CD4-positive, alpha-beta T cell (primary cell): ENCODE measurements at regions not wholly inside any gene's neighbourhood (a gene's known extent, or its start where the extent isn't known, plus 50 kb on each side); places are given as distances from the start of the nearest gene placed in this dataset.

Experiments used
- ATAC-seq: fragments of 200-7000 bp; cut with Tn5 transposase; one replicate; pipeline ENCODE4 v1.10.0; 2022; ENCODE audit warnings: mild to moderate bottlenecking; ENCODE audit not compliant: poor library complexity
- CTCF ChIA-PET: fragments of 350-600 bp; sonication (Branson Sonifier 250); formaldehyde crosslinking; loops from one replicate; lab custom pipeline; 2021; ENCODE audit warnings: antibody characterized with exemption, inconsistent platforms; lab: Charles Lee
- POLR2A ChIA-PET: fragments of 350-600 bp; sonication (Branson Sonifier 250); formaldehyde crosslinking; loops from one replicate; lab custom pipeline; 2021; ENCODE audit warnings: antibody characterized with exemption, inconsistent platforms; lab: Charles Lee
- DNase-seq, 14 experiments: peaks; one replicate each; pipeline ENCODE4 v3.0.0-alpha.2; 2013 to 2020; ENCODE audit warnings: mixed read lengths in 2 of 14
- H3K27ac ChIP-seq, 2 donors: one replicate each; pipeline versions ENCODE4 v1.5.1 to v1.7.0; 2013; ENCODE audit warnings: low read length in 2 of 2, low read depth in 1 of 2, mild to moderate bottlenecking in 1 of 2
- H3K27me3 ChIP-seq, 2 experiments: 1 replicate in 1 of 2; 2 replicates in 1 of 2; pipeline versions ENCODE4 v1.6.1 to v1.7.0; 2013; ENCODE audit warnings: low read length in 2 of 2, control low read depth in 1 of 2, mild to moderate bottlenecking in 1 of 2, moderate library complexity in 1 of 2; ENCODE audit not compliant: insufficient read depth in 2 of 2, control insufficient read depth in 1 of 2
- H3K36me3 ChIP-seq: one replicate; pipeline ENCODE4 v1.6.1; 2013; ENCODE audit warnings: low read length, control low read depth; ENCODE audit not compliant: insufficient read depth
- H3K4me1 ChIP-seq: one replicate; pipeline ENCODE4 v1.6.1; 2013; ENCODE audit warnings: low read length, control low read depth; ENCODE audit not compliant: insufficient read depth
- H3K4me3 ChIP-seq: one replicate; pipeline ENCODE4 v1.5.1; 2013; ENCODE audit warnings: mild to moderate bottlenecking, low read length, moderate library complexity
- H3K9me3 ChIP-seq, 2 experiments: 1 replicate in 1 of 2; 2 replicates in 1 of 2; pipeline versions ENCODE4 v1.6.1 to v1.7.0; 2013; ENCODE audit warnings: low read length in 2 of 2, mild to moderate bottlenecking in 2 of 2, control low read depth in 1 of 2, moderate library complexity in 1 of 2; ENCODE audit not compliant: control insufficient read depth in 1 of 2, insufficient read depth in 1 of 2
- H3K27ac Mint-ChIP-seq: one replicate; pipeline ENCODE4 v1.8.0; 2020; ENCODE audit warnings: mixed read lengths
- H3K27me3 Mint-ChIP-seq: one replicate; pipeline ENCODE4 v1.8.0; 2021; ENCODE audit warnings: mixed read lengths
- H3K36me3 Mint-ChIP-seq: one replicate; pipeline ENCODE4 v1.8.0; 2021; ENCODE audit warnings: low read depth, mixed read lengths
- H3K4me1 Mint-ChIP-seq: one replicate; pipeline ENCODE4 v1.8.0; 2021; ENCODE audit warnings: low read depth, mixed read lengths
- H3K4me3 Mint-ChIP-seq: one replicate; pipeline ENCODE4 v1.8.0; 2020; ENCODE audit warnings: mild to moderate bottlenecking, mixed read lengths
- H3K9me3 Mint-ChIP-seq: one replicate; pipeline ENCODE4 v1.8.0; 2020; ENCODE audit warnings: mixed read lengths
- CTCF ChIP-seq: fragments of 200-600 bp; IDR thresholded peaks from one replicate; pipeline ENCODE4 v1.8.0; 2022; ENCODE audit warnings: antibody characterized with exemption, mild to moderate bottlenecking
- intact Hi-C, 2 experiments: fragments of 100-400 bp; cut with DNase I in 1 of 2; cut with micrococcal nuclease in 1 of 2; formaldehyde crosslinking; loops; one replicate each; pipeline versions ENCODE4 v1.15.1 to v1.9.0; 2023 to 2025; cut with DNase I, micrococcal nuclease

DNA sequence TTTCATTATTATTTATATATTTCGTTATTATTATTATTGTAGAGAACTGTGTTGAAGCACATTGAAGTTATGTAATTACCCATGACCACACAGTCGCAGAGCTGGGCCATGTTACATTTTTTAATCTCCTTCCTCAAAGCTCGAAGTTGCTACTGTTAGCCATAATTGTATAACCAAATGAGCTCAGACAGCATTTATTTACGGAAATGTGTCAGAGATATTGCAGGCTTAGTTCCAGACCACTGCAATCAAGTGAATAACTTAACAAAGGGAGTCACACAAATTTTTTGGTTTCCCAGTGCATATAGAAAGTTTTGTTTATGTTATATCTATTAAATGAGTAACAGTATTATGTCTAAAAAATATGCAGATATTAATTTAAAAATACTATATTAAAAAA lies 147.1 kb upstream of the SLITRK1 start:
- no peaks in the 10 kb centered on the region for H3K27me3 ChIP-seq
- ChIA-PET POLR2A (no interaction called here), CTCF (no interaction called here)
- DNase-seq, result no peak
- H3K27ac ChIP-seq, result no peak overlapping the region
- no peak for TF ChIP-seq CTCF
- Mint-ChIP-seq H3K36me3 (no peaks in the 10 kb centered on the region), H3K27ac (no peak overlapping the region), H3K4me1 (no peaks in the 10 kb centered on the region), H3K9me3 (no peaks in the 10 kb centered on the region), H3K4me3 (no peak overlapping the region), H3K27me3 (no peaks in the 10 kb centered on the region)
- no peaks in the 10 kb centered on the region for H3K4me1 ChIP-seq
- ATAC-seq, result no peak
- H3K9me3 ChIP-seq, result peaks cover 0 to 3% of the 10 kb centered on the region in 2 experiments
- intact Hi-C loops, result no loop called here
- no peak overlapping the region for H3K4me3 ChIP-seq
- no peaks in the 10 kb centered on the region for H3K36me3 ChIP-seq

- TF ChIP-seq CTCF, result no peak
- intact Hi-C loops, result no loop called here
- Histone ChIP-seq H3K27me3 (no peaks in the 10 kb centered on the region), H3K4me3 (no peak overlapping the region), H3K4me1 (no peaks in the 10 kb centered on the region), H3K27ac (no peak overlapping the region), H3K36me3 (no peaks in the 10 kb centered on the region), H3K9me3 (peaks cover 0 to 3% of the 10 kb centered on the region in 2 experiments)
- no peak for ATAC-seq
- no peak for DNase-seq
- H3K4me1 Mint-ChIP-seq, result no peaks in the 10 kb centered on the region
- no peaks in the 10 kb centered on the region for H3K9me3 Mint-ChIP-seq
- no peaks in the 10 kb centered on the region for H3K36me3 Mint-ChIP-seq
- no peak overlapping the region for H3K27ac Mint-ChIP-seq
- ChIA-PET CTCF (no interaction called here), POLR2A (no interaction called here)
- no peak overlapping the region for H3K4me3 Mint-ChIP-seq
- no peaks in the 10 kb centered on the region for H3K27me3 Mint-ChIP-seq
Measured at GRCh38 chr13:84025824-84026223, 143.6 kb upstream of the SLITRK1 start.

DNA sequence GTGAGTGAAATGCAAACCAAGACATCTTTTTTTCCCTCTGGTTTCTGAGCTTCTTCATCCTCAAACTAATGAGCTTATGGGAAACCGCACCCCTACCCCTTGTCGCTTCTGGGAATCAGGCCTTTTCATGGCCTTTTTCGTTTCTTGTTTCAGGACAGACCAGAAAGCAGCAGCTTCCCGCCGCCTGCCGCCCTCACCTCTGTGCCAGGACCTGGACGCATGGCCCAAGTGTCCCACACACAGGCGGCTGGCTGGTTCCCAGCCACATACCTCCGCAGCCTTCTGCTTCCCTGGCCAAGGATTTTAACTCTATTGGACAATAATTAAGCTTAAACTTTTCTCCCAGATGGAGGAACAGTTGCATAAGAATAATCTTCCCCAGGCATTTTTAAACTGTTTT lies 114.1 kb upstream of the SLITRK1 start:
- no peak for ATAC-seq
- Histone ChIP-seq H3K36me3 (no peaks in the 10 kb centered on the region), H3K27ac (no peak overlapping the region), H3K4me1 (no peaks in the 10 kb centered on the region), H3K27me3 (no peaks in the 10 kb centered on the region), H3K4me3 (no peak overlapping the region), H3K9me3 (peaks cover 0 to 3% of the 10 kb centered on the region in 2 experiments)
- Mint-ChIP-seq H3K9me3 (no peaks in the 10 kb centered on the region), H3K4me3 (no peak overlapping the region), H3K4me1 (no peaks in the 10 kb centered on the region), H3K36me3 (no peaks in the 10 kb centered on the region), H3K27ac (no peak overlapping the region), H3K27me3 (no peaks in the 10 kb centered on the region)
- CTCF ChIA-PET, result no interaction called here
- intact Hi-C loops, result no loop called here
- no peak for DNase-seq
- POLR2A ChIA-PET, result no interaction called here
- no peak for TF ChIP-seq CTCF
